AG10803 (cell line): ENCODE measurements at regions not wholly inside any gene's neighbourhood (a gene's known extent, or its start where the extent isn't known, plus 50 kb on each side); places are given as distances from the start of the nearest gene placed in this dataset.

Experiments
- DNase-seq: peaks from one replicate; pipeline ENCODE4 v3.0.0; 2010; ENCODE audit warnings: low read depth
- H3K4me3 ChIP-seq: 2 replicates; pipeline ENCODE4 v1.5.1; 2011; ENCODE audit warnings: mild to moderate bottlenecking, low read length, control low read depth
- CTCF ChIP-seq: conservative IDR thresholded peaks from 2 replicates; pipeline ENCODE4 v1.5.1; 2011; ENCODE audit warnings: mild to moderate bottlenecking, low read length, control low read depth, inconsistent platforms

- DNase-seq: no peak
- no peak for TF ChIP-seq CTCF
- no peak overlapping the region for H3K4me3 ChIP-seq
Observed at GRCh38 chr11:83371489-83371888, 85.3 kb upstream of the CCDC90B start.

GRCh38 chr11:83367745-83368144, 81.6 kb upstream of the CCDC90B start:
- H3K4me3 ChIP-seq: no peak overlapping the region
- no peak for DNase-seq
- TF ChIP-seq CTCF: no peak

- no peak for DNase-seq
- no peak for TF ChIP-seq CTCF
- H3K4me3 ChIP-seq: no peak overlapping the region
Observed at GRCh38 chr11:83364500-83365045, 78.4 kb upstream of the CCDC90B start.

- DNase-seq: no peak
- TF ChIP-seq CTCF: no peak
- no peak overlapping the region for H3K4me3 ChIP-seq
Observed at GRCh38 chr11:83363312-83363711, 77.1 kb upstream of the CCDC90B start.

- H3K4me3 ChIP-seq: no peak overlapping the region
- no peak for DNase-seq
- no peak for TF ChIP-seq CTCF
Observed at GRCh38 chr11:83361831-83362230, 75.7 kb upstream of the CCDC90B start.

- TF ChIP-seq CTCF: no peak
Observed at GRCh38 chr11:83355391-83355790, 69.2 kb upstream of the CCDC90B start.

GRCh38 chr11:83350187-83350586, 64.0 kb upstream of the CCDC90B start:
- H3K4me3 ChIP-seq: no peak overlapping the region
- DNase-seq: no peak
- TF ChIP-seq CTCF: no peak

More at GRCh38 chr11:83355391-83355790, 69.2 kb upstream of the CCDC90B start:
- H3K4me3 ChIP-seq: no peak overlapping the region
- DNase-seq: no peak
